PC-9 (cell line): ENCODE measurements at regions not wholly inside any gene's neighbourhood (a gene's known extent, or its start where the extent isn't known, plus 50 kb on each side); places are given as distances from the start of the nearest gene placed in this dataset.

Experiments
- EZH2 ChIP-seq: fragments of 200-600 bp; sonication (generic); IDR thresholded peaks from 2 replicates; pipeline ENCODE4 v1.8.0; 2017; ENCODE audit warnings: antibody characterized with exemption, low read depth
- TF ChIP-seq, protein P1 (sequence below): fragments of 200-600 bp; sonication (generic); conservative IDR thresholded peaks from 2 replicates; pipeline ENCODE4 v1.6.1; 2017; ENCODE audit warnings: mixed run types, antibody characterized with exemption, mild to moderate bottlenecking, moderate library complexity

DNA sequence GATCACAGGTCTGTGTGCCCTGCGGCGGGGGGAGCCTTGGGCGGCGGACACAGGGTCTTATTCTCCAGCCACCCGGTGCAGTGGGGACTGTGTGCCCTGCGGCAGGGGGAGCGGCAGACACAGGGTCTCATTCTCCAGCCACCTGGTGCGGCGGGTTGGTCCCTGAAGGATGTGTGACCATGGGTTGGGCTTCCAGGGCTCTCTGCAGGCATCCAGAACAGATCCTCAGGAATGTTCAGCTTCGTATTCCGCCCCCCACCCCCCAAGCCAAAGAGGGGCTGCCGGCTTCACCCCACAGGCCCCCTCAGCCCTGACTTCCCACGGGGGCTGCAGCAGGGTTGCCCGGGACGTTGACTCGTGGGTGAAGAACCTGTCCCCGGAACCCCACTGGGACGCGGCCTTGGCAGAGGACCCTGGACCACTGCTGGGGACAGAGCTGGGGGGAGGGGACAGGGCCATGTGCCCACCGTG is 154.5 kb upstream of the PPP2R2D start:
- TF ChIP-seq, protein P1, sequence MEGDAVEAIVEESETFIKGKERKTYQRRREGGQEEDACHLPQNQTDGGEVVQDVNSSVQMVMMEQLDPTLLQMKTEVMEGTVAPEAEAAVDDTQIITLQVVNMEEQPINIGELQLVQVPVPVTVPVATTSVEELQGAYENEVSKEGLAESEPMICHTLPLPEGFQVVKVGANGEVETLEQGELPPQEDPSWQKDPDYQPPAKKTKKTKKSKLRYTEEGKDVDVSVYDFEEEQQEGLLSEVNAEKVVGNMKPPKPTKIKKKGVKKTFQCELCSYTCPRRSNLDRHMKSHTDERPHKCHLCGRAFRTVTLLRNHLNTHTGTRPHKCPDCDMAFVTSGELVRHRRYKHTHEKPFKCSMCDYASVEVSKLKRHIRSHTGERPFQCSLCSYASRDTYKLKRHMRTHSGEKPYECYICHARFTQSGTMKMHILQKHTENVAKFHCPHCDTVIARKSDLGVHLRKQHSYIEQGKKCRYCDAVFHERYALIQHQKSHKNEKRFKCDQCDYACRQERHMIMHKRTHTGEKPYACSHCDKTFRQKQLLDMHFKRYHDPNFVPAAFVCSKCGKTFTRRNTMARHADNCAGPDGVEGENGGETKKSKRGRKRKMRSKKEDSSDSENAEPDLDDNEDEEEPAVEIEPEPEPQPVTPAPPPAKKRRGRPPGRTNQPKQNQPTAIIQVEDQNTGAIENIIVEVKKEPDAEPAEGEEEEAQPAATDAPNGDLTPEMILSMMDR, result no peak
- no peak for TF ChIP-seq EZH2
